HEK293T (cell line): ENCODE measurements at regions not wholly inside any gene's neighbourhood (a gene's known extent, or its start where the extent isn't known, plus 50 kb on each side); places are given as distances from the start of the nearest gene placed in this dataset.

Experiments used
- L3MBTL2 ChIP-seq: fragments of 450-650 bp; conservative IDR thresholded peaks from 2 replicates; pipeline ENCODE4 v1.6.1; 2016; ENCODE audit warnings: mild to moderate bottlenecking
- NFRKB ChIP-seq: fragments of 450-650 bp; IDR thresholded peaks from 2 replicates; pipeline ENCODE4 v1.6.1; 2016; ENCODE audit warnings: mild to moderate bottlenecking, moderate library complexity
- ZNF384 ChIP-seq: fragments of 450-650 bp; IDR thresholded peaks from 2 replicates; pipeline ENCODE4 v1.6.1; 2016

DNA sequence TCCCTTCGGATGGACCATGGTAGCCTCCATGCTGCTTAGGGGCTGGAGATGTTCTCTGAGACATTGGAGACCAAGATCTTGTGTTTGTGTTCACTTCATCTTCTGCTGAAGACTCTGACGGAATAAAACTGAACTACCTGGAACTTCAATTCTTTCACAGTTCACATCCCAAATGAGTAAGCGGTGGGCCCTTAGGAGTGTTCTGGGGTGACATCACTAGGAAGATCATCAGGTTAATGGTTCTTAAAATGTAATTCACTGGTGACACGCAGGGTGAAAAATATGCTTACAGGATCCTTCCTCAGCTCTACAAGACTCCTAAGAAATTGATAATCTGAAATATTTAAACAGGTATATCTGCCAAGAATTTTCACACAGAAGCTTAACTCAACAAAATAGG lies 561.5 kb downstream of the SEMA5A start:
- TF ChIP-seq NFRKB = no peak
- TF ChIP-seq ZNF384 = no peak
- TF ChIP-seq L3MBTL2 = no peak
